NCI-H82 treated with DMSO at 0.1 percent for 48 hours (cell line): ENCODE measurements at regions not wholly inside any gene's neighbourhood (a gene's known extent, or its start where the extent isn't known, plus 50 kb on each side); places are given as distances from the start of the nearest gene placed in this dataset.

Experiments
- DNase-seq: peaks from one replicate; lab custom pipeline; 2025; ENCODE audit not compliant: unreplicated experiment; lab: John Stamatoyannopoulos, UW

DNA sequence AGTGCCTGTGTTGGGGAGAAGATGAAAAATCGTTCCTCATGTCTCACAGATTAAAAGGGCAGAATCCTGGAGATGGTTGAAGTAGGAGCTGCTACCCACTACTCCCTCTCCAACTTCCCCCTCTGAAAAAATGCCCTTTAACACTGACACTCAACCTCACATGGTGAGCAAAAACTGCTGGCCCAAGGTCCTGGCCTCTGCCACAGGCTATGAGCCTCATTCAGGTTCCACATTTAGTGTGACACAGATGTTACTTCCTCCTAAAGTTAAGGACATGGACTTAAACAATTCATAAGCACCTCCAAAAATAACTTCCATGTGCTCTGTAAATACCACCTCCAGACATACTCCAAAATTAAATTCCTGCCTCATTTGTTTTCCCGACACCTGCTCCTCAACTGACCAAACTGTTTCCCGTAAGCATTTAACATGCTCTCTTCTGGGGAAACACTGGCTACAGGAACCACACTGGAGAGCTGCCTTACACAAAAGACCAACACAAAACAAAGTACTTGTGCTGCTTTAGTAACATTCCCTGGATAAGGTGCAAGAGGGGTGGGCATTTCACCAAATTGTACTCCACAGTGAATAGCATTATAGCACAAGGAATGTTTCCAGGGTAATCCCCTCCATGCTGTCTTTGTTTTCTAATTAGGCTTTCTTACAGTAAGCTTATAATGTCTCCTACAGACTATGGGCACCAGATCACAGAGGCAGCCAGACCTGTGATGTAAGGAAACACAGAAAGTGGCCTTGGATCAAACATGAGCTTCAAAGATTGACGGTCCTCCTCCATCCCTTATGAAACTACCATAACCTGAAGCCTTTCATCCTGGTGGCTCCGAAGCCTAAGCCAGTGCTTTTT is 57.0 kb downstream of the PHLDA1 start:
- peak; percentile 25 for DNase-seq

DNA sequence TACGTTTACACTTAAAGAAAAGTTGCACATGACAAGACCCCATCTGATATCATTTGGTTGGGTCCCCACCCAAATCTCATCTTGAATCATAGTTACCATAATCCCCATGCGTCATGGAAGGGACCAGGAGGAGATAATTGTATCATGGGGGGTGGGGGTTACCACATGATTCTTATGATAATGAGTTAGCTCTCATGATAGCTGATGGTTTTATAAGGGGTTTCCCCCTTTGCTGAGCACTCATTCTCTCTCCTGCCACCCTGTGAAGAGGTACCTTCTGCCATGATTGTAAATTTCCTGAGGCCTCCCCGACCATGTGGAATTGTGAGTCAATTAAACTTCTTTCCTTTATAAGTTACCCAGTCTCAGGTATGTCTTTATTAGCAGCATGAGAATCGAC is 60.3 kb downstream of the PHLDA1 start:
- no peak for DNase-seq

DNA sequence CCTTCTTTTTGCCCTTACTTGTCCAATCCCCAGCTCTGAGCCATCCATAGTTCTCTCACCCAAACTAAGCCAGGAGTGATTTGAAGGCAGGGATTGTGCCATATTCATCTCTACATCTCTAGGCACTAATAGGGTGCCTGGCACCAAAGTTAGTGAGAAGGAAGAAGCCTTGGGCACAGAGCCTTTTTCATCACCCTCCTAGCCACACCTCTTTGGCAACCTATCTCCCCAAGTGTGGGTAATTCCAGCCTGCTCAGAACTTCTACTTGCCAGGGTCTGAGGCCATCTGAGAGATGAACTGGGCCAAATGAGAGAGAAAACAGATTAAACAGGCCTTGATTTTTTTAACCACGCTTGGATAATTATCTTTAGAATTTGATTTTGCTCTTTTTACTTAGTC is 61.3 kb downstream of the PHLDA1 start:
- DNase-seq = no peak

DNA sequence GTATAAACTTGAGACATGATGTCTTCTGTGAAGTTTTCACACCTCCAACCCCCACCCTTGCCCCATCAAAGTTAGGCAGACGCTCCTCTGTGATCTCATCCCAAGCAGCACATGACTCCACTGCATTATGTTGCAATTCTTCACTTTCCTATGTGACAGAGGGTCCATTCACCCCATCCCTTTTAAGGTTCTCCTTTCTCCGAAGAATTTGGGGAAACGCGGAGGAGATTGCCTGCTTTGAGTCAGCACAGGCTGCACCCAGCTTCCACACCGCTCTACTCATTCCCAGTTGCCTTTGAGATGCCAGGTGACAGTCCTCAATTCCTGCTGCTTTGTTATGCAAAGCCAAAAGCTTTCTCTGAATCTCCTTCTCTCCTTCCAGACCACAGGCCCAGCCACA is 61.8 kb downstream of the PHLDA1 start:
- DNase-seq = no peak

DNA sequence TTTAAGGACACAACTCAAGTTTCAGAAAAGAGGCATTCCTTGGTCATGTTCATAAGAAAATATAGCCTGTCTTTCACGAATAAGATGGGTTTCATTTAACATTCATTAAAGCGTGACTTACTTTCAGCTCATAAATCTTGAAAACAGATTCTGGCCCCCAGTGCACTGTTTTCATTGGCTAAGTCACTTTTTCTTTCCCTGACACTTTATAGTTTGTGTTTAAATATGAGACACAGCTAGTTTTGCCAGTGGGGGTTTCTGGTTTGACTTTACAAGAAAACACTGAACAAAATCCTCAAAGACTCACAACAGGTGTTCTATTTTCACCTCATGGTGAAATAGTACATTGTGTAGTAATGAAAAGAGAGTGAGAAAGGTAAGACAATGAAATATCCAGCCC is 65.9 kb downstream of the PHLDA1 start:
- no peak for DNase-seq

DNA sequence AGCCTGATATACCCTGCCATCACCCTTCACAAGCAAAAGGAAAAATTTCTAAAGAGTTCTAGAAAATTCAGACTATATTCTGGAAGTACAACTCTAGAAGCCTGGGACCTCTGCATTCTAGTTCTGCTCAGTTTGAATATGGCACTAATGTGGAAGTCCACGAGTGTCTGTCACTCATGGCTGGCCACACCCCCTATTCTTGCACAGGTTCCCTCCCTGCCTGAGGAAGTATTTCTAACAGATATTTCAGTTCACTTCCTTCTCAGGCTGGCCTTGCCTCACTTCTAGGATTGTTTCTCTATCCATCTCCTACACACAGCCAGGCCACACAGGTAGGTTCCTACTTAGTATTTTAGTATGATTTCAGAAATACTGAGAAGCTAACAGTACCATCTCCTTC is 67.4 kb downstream of the PHLDA1 start:
- DNase-seq = no peak

DNA sequence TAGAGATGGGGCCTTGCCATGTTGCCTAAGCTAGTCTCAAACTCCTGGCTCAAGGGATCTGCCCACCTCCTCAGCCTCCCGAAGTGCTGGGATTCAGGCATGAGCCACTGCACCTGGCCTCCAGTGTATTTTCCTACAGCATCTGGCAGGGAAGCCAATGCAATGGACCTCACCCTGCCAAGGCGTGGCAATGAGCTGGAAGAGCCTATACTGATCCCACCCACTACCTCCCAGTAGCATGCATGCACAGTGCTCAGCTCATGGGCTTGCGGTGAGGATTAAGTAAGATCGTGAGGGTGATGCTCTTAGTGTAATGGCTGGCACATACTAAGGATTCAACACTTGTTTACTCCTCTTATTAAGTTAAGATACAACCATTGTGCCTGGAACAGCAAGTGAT is 69.7 kb downstream of the PHLDA1 start:
- no peak for DNase-seq

DNA sequence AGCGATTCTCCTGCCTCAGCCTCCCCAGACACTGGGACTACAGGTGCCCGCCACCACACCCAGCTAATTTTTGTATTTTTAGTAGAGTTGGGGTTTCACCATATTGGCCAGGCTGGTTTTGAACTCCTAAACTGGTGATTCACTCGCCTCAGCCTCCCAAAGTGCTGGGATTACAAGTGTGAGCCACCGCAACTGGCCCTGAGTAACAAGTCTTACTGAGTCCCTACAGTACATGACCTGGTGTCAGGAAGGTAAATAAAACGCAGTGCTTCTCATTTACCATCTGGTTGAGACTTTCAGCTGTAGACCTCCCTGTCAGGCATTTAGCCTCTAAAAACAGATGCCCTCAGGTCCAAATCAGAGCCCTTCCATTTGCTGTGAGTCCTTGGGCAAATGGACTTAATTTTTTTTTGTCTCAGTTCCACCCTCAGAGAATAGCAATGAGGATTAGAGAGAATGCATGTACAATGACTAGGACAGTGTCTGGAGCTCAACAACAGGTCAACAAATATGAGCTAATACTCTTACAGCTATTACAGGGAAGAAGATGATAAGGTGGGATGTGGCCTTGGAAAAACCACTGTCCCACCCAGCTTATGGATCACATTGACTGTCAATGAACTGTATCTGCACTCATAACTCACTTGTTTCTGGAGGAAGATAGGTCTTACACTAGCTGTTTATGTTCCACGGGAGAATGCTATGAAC is 70.5 kb downstream of the PHLDA1 start:
- DNase-seq = no peak

DNA sequence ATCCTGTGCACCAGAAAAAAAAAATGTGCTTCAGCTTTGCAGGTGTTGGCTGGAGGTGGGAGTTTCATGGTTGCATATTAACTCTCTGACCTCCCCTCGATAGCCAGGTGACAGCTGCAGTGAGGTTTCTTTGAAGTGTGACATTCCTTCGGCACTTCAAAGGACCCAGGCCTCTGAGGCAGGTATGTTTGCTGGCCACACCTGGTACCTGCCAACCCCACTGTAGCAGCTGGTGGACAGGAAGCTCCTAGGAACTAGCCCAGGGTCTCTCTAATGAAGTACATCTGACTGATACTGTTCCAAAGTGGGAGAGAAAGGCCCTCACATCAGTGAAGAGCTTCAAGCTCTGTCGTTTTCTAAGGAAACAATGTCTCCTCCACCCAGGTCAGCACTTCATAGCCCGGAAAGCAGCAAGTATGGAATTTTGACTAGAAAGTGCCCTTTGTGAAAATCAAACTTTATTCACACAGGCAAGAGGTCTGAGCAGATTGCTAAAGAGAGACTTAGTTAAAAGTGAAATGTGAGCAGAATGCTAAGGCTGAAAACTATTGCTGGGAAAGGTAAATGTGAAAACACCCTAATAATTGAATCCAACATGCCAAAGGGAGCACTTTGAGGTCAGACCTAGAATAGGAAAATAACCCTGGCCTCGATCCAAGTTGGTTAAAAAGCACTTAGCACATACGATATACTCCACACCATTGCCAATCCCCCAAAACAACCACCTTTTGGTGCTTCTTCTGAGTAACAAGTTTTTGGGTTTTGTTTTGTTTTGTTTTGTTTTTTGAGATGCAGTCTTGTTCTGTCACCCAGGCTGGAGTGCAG is 71.3 kb downstream of the PHLDA1 start:
- no peak for DNase-seq

DNA sequence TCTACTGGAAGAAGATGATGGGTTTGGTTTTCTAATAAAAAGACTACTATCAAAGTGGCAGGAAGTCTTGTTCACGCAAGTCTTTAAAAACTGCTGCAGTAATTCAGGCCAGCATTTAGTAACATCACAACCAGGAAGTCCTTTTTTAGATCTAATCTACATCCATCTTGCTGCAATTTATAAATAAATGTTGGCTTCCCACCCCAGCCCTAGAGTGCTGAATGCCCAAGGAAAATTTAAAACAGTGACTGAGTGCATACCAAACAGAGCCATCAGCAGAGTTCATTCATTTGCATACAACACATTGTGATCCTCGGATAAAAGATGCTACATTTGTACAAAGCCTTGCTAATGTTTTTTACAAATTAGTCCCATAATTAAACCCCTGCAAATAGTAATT is 72.1 kb downstream of the PHLDA1 start:
- DNase-seq = no peak

DNA sequence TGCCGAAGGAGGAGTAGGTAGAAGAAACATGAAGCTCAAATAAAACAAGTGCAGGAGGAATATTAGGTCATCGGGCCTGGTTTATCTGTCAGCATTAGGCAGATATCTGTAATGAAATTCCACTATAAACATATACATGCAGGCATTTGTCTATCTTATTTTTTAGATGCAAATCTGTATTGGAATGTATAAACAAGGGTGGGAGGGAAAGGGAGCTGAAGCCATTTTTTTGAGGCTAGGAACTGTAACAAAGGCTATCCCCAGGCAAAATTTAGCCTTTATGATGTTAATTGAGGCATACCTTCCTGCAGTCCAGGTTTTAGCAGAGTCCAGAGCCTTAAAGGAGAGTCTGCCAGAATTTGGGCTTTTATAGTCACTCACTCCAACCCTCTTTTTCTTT is 72.5 kb downstream of the PHLDA1 start:
- no peak for DNase-seq

DNA sequence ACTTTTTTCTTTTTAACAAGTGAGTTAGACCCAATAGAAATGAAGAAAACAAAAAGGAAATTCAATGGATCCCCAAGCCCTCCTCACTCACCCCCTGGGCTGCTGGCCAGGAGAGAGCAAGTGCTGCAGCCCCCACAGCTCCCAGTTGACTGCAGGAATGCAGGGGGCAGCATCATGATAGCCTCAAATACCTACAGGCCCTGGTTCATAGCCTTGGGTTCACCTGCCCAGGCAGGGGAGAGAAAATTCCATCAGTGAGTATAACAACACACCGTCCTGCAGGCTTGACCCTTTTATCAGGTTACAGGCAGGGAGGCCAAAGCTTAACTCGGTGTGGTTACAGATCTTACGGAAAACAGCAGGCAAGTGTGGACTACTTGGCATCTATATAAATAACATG is 76.3 kb downstream of the PHLDA1 start:
- no peak for DNase-seq

DNA sequence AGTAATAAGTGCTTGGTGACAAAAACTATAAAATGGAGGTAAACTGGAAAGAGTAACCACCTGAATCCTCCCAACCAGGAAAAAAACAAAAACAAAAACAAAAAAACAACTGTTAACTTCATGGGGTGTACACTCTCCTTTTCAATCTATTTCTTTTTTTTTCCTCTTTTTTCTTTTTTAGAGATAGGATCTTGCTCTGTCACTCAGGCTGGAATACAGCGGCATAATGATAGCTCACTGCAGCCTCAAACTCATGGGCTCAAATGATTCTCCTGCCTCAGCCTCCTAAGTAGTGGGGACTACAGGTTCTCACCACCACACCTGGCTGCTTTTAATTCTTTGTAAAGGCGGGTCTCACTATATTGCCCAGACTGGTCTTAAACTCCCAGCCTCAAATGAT is 76.8 kb downstream of the PHLDA1 start:
- no peak for DNase-seq

DNA sequence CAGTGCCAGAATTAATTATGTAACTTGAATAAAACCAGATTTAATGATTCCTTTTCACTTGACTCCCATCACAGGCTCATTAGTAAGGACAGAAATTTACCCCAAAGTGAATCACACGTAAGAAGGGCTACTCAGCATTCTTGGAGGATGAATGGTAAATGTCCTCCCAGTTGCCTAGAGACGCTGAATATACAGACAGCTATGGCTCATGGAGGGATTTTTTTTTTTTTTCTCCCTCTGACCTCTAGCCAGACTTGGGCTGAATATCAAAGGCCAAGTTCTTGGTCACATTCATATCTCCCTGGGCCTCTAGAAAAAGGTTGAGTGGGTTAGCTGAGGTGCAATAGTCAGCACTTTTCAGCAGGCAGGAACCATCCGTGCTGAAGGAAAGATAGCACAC is 77.5 kb downstream of the PHLDA1 start:
- DNase-seq = no peak

DNA sequence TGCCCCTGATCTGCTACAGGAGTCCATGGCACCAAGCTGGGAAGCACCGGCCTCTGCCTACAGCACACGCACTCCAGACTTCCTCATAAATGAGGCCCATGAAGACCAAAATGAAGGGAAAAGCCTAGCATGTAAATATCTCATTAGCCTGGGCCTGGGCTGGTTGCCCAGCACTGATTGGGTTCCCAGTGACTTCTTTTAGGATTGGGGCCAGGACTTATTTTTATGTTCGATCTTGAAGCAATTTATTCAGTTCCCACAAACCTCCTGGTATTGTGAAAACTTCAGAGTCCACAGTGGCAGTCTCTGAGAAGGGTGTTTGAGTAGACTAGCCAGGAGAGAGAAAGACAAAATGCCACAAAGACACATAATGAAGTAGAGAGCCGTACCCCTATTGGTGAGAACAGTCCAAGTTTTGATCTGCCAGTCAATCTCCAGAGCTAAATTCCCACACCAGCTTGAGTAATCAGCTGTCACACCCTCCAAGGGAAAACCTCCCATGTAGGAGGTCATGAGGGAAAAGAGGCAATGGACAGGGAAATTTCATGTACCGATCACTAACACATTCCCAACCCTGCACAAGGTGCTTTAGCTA is 78.2 kb downstream of the PHLDA1 start:
- DNase-seq = no peak

DNA sequence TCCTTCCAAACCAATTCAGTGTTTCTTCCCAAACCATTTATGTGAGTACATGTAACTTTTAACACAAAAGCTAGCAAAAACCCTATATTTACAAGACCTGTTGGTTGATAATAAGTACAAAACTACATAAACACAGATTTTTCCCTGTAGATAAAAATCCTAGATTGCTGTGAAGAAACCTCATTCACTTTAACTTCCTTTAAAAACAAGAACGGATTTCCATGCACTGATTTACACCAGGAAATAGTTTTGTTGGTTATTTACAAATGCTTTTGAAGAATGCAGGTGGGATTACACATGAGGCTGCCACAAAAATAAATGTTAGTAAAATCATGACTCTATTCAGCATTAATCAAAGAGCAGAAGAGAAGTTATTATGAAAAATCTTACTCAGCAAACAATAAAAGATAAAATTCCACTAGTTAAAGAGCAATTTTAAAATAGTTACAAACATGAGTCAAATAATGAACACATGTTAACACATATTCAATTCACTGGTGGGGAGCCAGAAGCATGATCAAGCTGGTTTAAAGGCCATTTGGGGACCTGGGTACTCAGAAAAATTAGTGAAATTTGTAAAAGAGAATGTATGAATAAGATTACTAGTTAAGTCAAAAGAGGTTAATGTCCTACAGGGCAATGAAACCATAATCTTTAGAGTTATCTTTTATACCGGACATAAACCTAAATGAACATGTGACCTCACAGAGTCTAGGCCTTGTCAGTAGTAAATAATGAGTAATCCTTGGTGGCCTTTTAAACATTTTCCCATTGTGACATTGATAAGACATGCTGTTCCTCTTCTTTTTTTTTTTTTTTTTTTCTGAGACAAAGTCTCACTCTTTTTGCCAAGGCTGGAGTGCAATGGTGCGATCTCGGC is 79.9 kb downstream of the PHLDA1 start:
- DNase-seq = no peak

DNA sequence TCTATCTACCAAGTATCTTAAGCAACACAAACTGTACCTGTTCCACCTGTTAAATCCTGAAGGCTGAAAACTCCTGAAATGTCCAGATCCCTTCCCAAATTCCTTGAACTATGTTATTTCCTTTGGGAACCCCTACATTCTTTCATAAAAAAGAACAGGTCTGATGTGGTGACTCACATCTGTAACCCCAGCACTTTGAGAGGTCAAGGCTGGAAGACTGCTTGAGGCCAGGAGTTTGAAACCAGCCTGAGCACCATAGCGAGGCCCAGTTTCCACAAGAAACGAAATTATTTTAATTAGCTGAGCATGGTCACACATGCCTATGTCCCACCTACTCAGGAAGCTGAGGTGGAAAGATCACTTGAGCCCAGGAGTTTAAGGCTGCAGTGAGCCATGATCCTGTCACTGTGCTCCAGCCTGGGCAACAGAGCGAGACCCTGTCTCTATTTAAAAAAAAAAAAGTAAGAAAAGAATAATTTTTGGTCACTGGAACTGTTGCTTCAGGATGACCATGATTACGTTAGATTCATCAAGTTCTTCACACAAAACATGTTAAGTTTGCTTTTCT is 84.3 kb downstream of the PHLDA1 start:
- DNase-seq = no peak

DNA sequence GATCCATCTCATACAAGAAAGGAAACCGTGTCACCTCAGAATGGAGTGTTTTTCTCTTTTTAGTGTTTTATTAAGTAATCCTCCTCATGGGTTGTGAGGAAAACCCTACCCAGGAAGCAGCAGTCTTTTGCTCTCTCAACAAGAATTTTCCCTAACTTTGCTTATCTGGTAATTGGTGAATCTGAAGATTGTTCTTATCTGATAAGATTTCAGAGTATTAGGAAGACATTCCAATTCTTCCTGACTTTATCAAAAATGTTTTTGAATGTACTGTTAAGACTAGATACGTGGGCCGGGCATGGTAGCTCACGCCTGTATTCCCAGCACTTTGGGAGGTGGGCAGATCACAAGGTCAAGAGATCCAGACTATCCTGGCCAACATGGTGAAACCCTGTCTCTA is 86.0 kb downstream of the PHLDA1 start:
- DNase-seq = no peak

DNA sequence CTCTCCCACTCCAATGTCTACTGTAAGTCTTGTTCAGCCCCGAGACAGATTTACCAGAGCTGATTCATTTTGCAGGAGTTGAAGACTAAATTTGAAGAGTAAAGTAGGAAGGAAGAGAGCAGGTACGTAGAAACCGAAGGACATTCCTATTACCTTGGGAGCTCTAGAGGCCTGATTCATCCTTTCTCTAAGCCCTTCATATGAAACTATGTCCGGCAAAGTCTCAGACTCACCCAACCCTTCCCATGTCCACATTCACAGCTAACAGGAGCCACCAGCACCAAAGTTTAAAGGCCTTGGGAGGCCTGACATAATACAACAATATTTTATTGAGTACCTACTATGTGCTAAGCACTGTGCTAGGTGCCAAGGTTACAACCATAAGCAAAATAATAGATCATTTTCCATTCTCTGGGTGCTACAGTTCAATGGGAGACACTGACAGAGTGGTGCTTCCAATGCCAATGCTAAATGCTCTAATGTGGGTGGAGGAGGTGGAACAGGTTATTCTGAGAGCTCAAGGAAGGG is 86.6 kb downstream of the PHLDA1 start:
- no peak for DNase-seq
